Spinal cord (tissue), 9 donors: ENCODE measurements at regions not wholly inside any gene's neighbourhood (a gene's known extent, or its start where the extent isn't known, plus 50 kb on each side); places are given as distances from the start of the nearest gene placed in this dataset.

Experiments used
- DNase-seq, 6 donors: peaks; one replicate each; pipeline versions ENCODE4 v3.0.0 to v3.0.0-alpha.2; 2013 to 2015; ENCODE audit warnings: low spot score in 6 of 6, low read depth in 4 of 6
- H3K27ac ChIP-seq: one replicate; pipeline ENCODE4 v1.5.1; 2013; ENCODE audit warnings: low read depth, low read length, control low read depth
- H3K27me3 ChIP-seq: one replicate; pipeline ENCODE4 v1.6.1; 2013; ENCODE audit warnings: low read length; ENCODE audit not compliant: control insufficient read depth, insufficient read depth
- H3K36me3 ChIP-seq: one replicate; pipeline ENCODE4 v1.6.1; 2013; ENCODE audit warnings: low read length; ENCODE audit not compliant: control insufficient read depth, insufficient read depth
- H3K4me1 ChIP-seq: one replicate; pipeline ENCODE4 v1.6.1; 2013; ENCODE audit warnings: low read length; ENCODE audit not compliant: control insufficient read depth, insufficient read depth
- H3K4me3 ChIP-seq: one replicate; pipeline ENCODE4 v1.5.1; 2013; ENCODE audit warnings: low read depth, low read length, control low read depth
- H3K9me3 ChIP-seq: one replicate; pipeline ENCODE4 v1.6.1; 2013; ENCODE audit warnings: low read length; ENCODE audit not compliant: control insufficient read depth, insufficient read depth
- WGBS: methylation state at CpG from one replicate; pipeline ENCODE4 v1.1.5; 2013; ENCODE audit warnings: missing lambda C conversion rate; ENCODE audit not compliant: insufficient coverage; 5-methylcytosine and 5-hydroxymethylcytosine counted together
- donor health status: healthy.

- H3K4me3 ChIP-seq: no peak overlapping the region
These were observed 79.1 kb upstream of the FAM120A start for GRCh38 chr9:93372391-93372790.

GRCh38 chr9:93376411-93376810, 75.1 kb upstream of the FAM120A start:
- Histone ChIP-seq H3K36me3 (no peaks in the 10 kb centered on the region), H3K9me3 (no peaks in the 10 kb centered on the region), H3K4me3 (no peak overlapping the region), H3K27ac (no peak overlapping the region), H3K27me3 (no peaks in the 10 kb centered on the region), H3K4me1 (no peaks in the 10 kb centered on the region)
- DNase-seq: no peak

More at GRCh38 chr9:93372391-93372790, 79.1 kb upstream of the FAM120A start:
- no peaks in the 10 kb centered on the region for H3K9me3 ChIP-seq
- no peak for DNase-seq
- H3K4me1 ChIP-seq: no peaks in the 10 kb centered on the region
- no peaks in the 10 kb centered on the region for H3K27me3 ChIP-seq
- H3K27ac ChIP-seq: no peak overlapping the region
- no peaks in the 10 kb centered on the region for H3K36me3 ChIP-seq

- H3K9me3 ChIP-seq: no peaks in the 10 kb centered on the region
- no peaks in the 10 kb centered on the region for H3K27me3 ChIP-seq
- H3K36me3 ChIP-seq: no peaks in the 10 kb centered on the region
- no peaks in the 10 kb centered on the region for H3K4me1 ChIP-seq
- no peak overlapping the region for H3K4me3 ChIP-seq
- WGBS: 95% methylated on average over 6 of the region's 6 CpGs
- no peak for DNase-seq
- H3K27ac ChIP-seq: no peak overlapping the region
These were observed 73.2 kb upstream of the FAM120A start for GRCh38 chr9:93378276-93378675.

GRCh38 chr9:93379051-93379450, 72.4 kb upstream of the FAM120A start:
- Histone ChIP-seq H3K27ac (no peak overlapping the region), H3K36me3 (no peaks in the 10 kb centered on the region), H3K4me1 (no peaks in the 10 kb centered on the region), H3K9me3 (no peaks in the 10 kb centered on the region), H3K4me3 (no peak overlapping the region), H3K27me3 (no peaks in the 10 kb centered on the region)
- no CpG with 5 or more reads among the region's 1 CpG for WGBS
- no peak for DNase-seq

- no peaks in the 10 kb centered on the region for H3K4me1 ChIP-seq
- no peak overlapping the region for H3K4me3 ChIP-seq
- no peaks in the 10 kb centered on the region for H3K9me3 ChIP-seq
- WGBS: 67% methylated on average over 1 of the region's 3 CpGs
- peak in 3 of 6 donors; percentile 1 to 7 (median 2) for DNase-seq
- H3K27me3 ChIP-seq: no peaks in the 10 kb centered on the region
- no peak overlapping the region for H3K27ac ChIP-seq
- H3K36me3 ChIP-seq: no peaks in the 10 kb centered on the region
These were observed 71.0 kb upstream of the FAM120A start for GRCh38 chr9:93380410-93381060.

- no peaks in the 10 kb centered on the region for H3K36me3 ChIP-seq
- WGBS: 88% methylated on average over 7 of the region's 7 CpGs
- no peaks in the 10 kb centered on the region for H3K27me3 ChIP-seq
- H3K9me3 ChIP-seq: no peaks in the 10 kb centered on the region
- H3K4me3 ChIP-seq: no peak overlapping the region
- no peak overlapping the region for H3K27ac ChIP-seq
- no peak for DNase-seq
- H3K4me1 ChIP-seq: no peaks in the 10 kb centered on the region
These were observed 63.7 kb upstream of the FAM120A start for GRCh38 chr9:93387791-93388190.

DNA sequence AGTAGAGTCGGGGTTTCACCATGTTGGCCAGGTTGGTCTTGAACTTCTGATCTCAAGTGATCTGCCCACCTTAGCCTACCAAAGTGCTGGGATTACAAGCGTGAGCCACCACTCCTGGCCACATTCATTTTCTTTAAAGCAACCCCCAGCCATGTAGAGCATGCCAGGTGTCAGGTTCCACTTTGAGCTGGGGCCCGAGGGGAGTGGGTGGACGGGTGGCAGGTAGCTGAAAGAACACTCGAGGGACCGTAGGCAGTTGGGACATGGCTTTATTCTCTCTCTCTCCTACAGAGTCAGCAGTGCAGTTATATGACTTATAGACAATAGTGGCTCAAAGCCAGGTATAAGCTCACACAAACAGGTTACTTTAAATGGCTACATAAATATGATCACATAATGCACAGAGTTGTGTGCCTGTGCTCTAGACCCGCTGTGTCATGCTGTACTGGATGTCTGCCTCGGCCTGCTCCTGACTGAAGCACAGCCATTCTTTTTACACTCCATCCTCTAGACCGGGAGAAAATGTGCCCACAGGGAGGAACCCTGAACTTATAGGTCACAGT, 60.5 kb upstream of the FAM120A start:
- Histone ChIP-seq H3K4me1 (no peaks in the 10 kb centered on the region), H3K36me3 (no peaks in the 10 kb centered on the region), H3K27me3 (no peaks in the 10 kb centered on the region), H3K4me3 (no peak overlapping the region), H3K9me3 (no peaks in the 10 kb centered on the region), H3K27ac (no peak overlapping the region)
- 90% methylated on average over 3 of the region's 9 CpGs for WGBS
- DNase-seq: peak in 1 of 6 donors; percentile 3

- Histone ChIP-seq H3K9me3 (no peaks in the 10 kb centered on the region), H3K36me3 (no peaks in the 10 kb centered on the region), H3K27ac (no peak overlapping the region), H3K4me3 (no peak overlapping the region), H3K4me1 (no peaks in the 10 kb centered on the region), H3K27me3 (no peaks in the 10 kb centered on the region)
- 90% methylated on average over 5 of the region's 6 CpGs for WGBS
- no peak for DNase-seq
These were observed 59.6 kb upstream of the FAM120A start for GRCh38 chr9:93391898-93392297.

DNA sequence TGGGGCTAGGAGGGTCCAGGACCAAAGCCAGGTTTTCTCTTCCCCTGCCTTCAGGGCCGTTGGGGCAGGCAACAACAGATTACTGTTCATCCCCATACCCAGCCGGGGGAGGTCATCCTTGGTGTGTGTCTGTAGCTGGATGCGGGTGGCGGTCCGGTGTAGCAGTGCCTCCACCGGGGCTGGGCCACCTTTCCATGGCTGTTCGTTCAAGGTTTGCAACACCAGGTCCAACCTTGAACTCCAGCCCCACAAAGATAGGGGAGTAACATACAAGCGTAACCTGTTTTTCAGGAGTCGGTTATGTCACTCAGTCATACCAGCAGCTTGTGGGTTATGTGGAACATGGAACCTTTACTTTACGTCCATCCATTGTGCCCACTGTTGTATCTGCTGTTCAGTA, 58.5 kb upstream of the FAM120A start:
- WGBS: 94% methylated on average over 6 of the region's 10 CpGs
- Histone ChIP-seq H3K4me1 (no peaks in the 10 kb centered on the region), H3K4me3 (no peak overlapping the region), H3K9me3 (no peaks in the 10 kb centered on the region), H3K36me3 (no peaks in the 10 kb centered on the region), H3K27ac (no peak overlapping the region), H3K27me3 (no peaks in the 10 kb centered on the region)
- DNase-seq: no peak
